HEK293 (cell line): ENCODE measurements at regions not wholly inside any gene's neighbourhood (a gene's known extent, or its start where the extent isn't known, plus 50 kb on each side); places are given as distances from the start of the nearest gene placed in this dataset.
"Not testable (repeated sequence)": the region's sequence is repeated elsewhere in the genome, so short reads cannot be mapped to it uniquely, and the experiment has no call there.

ENCODE experiments used
- CTCF ChIP-seq: fragments of 450-650 bp; formaldehyde crosslinking; IDR thresholded peaks from 2 replicates; pipeline ENCODE4 v1.5.1; 2016; ENCODE audit warnings: missing biosample characterization, missing genetic modification characterization
- ZBTB49 ChIP-seq: fragments of 450-650 bp; formaldehyde crosslinking; IDR thresholded peaks from 2 replicates; pipeline ENCODE4 v1.5.1; 2016; ENCODE audit warnings: missing biosample characterization, missing genetic modification characterization, low read depth

DNA sequence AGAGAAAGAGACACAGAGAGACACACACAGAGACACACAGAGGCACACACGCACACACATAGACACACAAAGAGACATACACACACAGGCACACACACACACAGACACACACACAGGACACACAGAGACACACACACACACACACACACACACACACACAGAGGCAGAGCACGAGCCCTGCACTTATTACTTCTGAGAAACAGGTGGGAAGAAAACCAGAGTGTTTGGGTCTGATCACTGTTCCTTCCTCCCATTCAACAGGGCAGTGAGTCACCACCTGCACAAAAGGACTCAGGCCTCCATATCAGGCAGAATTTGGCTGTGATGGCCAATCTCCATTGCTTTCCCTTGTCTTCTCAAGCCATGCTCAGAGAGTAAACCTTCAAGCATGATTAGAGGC lies 285.0 kb downstream of the ANAPC1 start:
- not testable (repeated sequence) for TF ChIP-seq CTCF, ZBTB49 (tag by site-specific recombination)
